KBM-7 (cell line): ENCODE measurements at regions not wholly inside any gene's neighbourhood (a gene's known extent, or its start where the extent isn't known, plus 50 kb on each side); places are given as distances from the start of the nearest gene placed in this dataset.

Experiments
- DNase-seq: peaks from one replicate; pipeline ENCODE4 v3.0.0-alpha.2; 2015
- in situ Hi-C: fragments of 300-500 bp; cut with MboI; formaldehyde crosslinking; loops from 2 replicates; pipeline ENCODE4 v1.14.3; 2020; ENCODE audit warnings: low sequenced_read_pairs, low pct_unique_long_range_greater_than_20kb, mixed read lengths

- DNase-seq = no peak
- in situ Hi-C loops = loop anchor here (25.0 kb wide), 1 partner anchor 236 kb away; the partner anchor contains the start of gene FOXO3
Observed at GRCh38 chr6:108797951-108798669, 50.1 kb upstream of the ARMC2 start.
